ENCODE measurements at regions not wholly inside any gene's neighbourhood (a gene's known extent, or its start where the extent isn't known, plus 50 kb on each side); places are given as distances from the start of the nearest gene placed in this dataset.

GRCh38 chr6:66199171-66199570 lies 492.1 kb upstream of the EYS start:
- FAIRE-seq = no peak
- no peak overlapping the region for H2BK15ac ChIP-seq (ENCODE audit: low read length)
- TF ChIP-seq USF2 (IDR thresholded peaks at IDR 0.05; ENCODE audit: low read length) (no peak), KDM4A (IDR thresholded peaks at IDR 0.05; ENCODE audit: low read depth, low read length, severe bottlenecking) (no peak), SUZ12 (IDR thresholded peaks at IDR 0.05; ENCODE audit: low read length) (no peak), SP1 (IDR thresholded peaks at IDR 0.05; ENCODE audit: low read depth, low read length) (no peak)

More at GRCh38 chr6:66199171-66199570, 492.1 kb upstream of the EYS start:
- H2BK12ac ChIP-seq (ENCODE audit: low read depth, low read length) = no peak overlapping the region
- H3K4me2 ChIP-seq (ENCODE audit: insufficient read depth in 1 of 2, low read depth in 2 of 2, low read length in 2 of 2) = no peak overlapping the region
- no peak overlapping the region for H3K4me3 ChIP-seq (ENCODE audit: extremely low read depth in 1 of 4, insufficient read depth in 2 of 4, low read depth in 3 of 4, low read length in 4 of 4)
- H3K9ac ChIP-seq (replicated peaks in 1 of 4; ENCODE audit: extremely low read depth in 1 of 4, low read depth in 3 of 4, low read length in 3 of 4) = no peak overlapping the region
- H3K23me2 ChIP-seq (ENCODE audit: low read depth, low read length) = no peaks in the 10 kb centered on the region
- H3K4me1 ChIP-seq (replicated peaks in 1 of 4; ENCODE audit: control insufficient read depth in 3 of 4, insufficient read depth in 4 of 4, low read length in 3 of 4) = no peaks in the 10 kb centered on the region
- no peak overlapping the region for H3K56ac ChIP-seq (replicated peaks; ENCODE audit: insufficient read length, low read depth, low read length)
- H3K79me1 ChIP-seq (ENCODE audit: low read depth, low read length) = no peaks in the 10 kb centered on the region
- no peak overlapping the region for H2BK20ac ChIP-seq (ENCODE audit: low read length)
- H2BK5ac ChIP-seq (ENCODE audit: low read depth, low read length) = no peak overlapping the region
- H3K23ac ChIP-seq (ENCODE audit: insufficient read length) = no peak overlapping the region
- no peak overlapping the region for H4K5ac ChIP-seq (ENCODE audit: insufficient read length, low read depth, low read length)
- no peak overlapping the region for H2AFZ ChIP-seq (ENCODE audit: low read length)
- peaks cover 0 to 10% of the 10 kb centered on the region in 2 experiments; a peak in 2 of 4 replicates for H3K9me3 ChIP-seq (ENCODE audit: insufficient read depth in 2 of 2, low read depth in 1 of 2, low read length in 1 of 2)
- no peak overlapping the region for H2BK120ac ChIP-seq (replicated peaks; ENCODE audit: low read depth, low read length)
- no peak for DNase-seq (ENCODE audit: low read depth in 1 of 2, low spot score in 2 of 2)
- no peaks in the 10 kb centered on the region for H3K36me3 ChIP-seq (ENCODE audit: control insufficient read depth in 2 of 4, insufficient read depth in 4 of 4, low read length in 3 of 4)
- no peaks in the 10 kb centered on the region for H3K79me2 ChIP-seq (ENCODE audit: control insufficient read depth in 1 of 2, insufficient read depth in 2 of 2, low read length in 2 of 2)
- H4K20me1 ChIP-seq (replicated peaks in 1 of 2; ENCODE audit: control insufficient read depth in 1 of 2, insufficient read depth in 2 of 2, low read length in 2 of 2) = no peaks in the 10 kb centered on the region
- POLR2A ChIA-PET (ENCODE audit: partially characterized antibody) = no interaction called here
- CTCF ChIA-PET (ENCODE audit: partially characterized antibody) = no interaction called here
- no peak overlapping the region for H4K8ac ChIP-seq (ENCODE audit: extremely low read depth, insufficient read depth, low read length)
- no peak overlapping the region for H2AK5ac ChIP-seq (ENCODE audit: low read depth, low read length)
- WGBS, 2 experiments (ENCODE audit: extremely low coverage in 1 of 2, insufficient coverage in 1 of 2, insufficient read length in 1 of 2, insufficient replicate concordance in 2 of 2, low coverage in 1 of 2, low lambda C conversion rate in 2 of 2, missing lambda C conversion rate in 1 of 2) = 97% methylated on average over 2 of the region's 2 CpGs; no CpG with 5 or more reads in 1 of the 2 experiments
- H3K27me3 ChIP-seq (replicated peaks in 1 of 4; ENCODE audit: control insufficient read depth in 3 of 4, extremely low read depth in 1 of 4, insufficient read depth in 3 of 4, low read length in 3 of 4) = no peaks in the 10 kb centered on the region
- no peak overlapping the region for H3K14ac ChIP-seq (ENCODE audit: insufficient read length)
- no peak overlapping the region for H3K4ac ChIP-seq (replicated peaks; ENCODE audit: insufficient read length, low read depth, low read length)
- no peak overlapping the region for H3K27ac ChIP-seq (ENCODE audit: low read depth, low read length)
- no peak overlapping the region for H4K91ac ChIP-seq (replicated peaks; ENCODE audit: insufficient read length, low read length)
- no peak overlapping the region for H3K18ac ChIP-seq (ENCODE audit: extremely low read depth, low read length)

Data from H1 (cell line).